Fibroblast of lung (primary cell): ENCODE measurements at regions not wholly inside any gene's neighbourhood (a gene's known extent, or its start where the extent isn't known, plus 50 kb on each side); places are given as distances from the start of the nearest gene placed in this dataset.

Experiments
- CTCF ChIP-seq, 2 donors: IDR thresholded peaks in 1 of 2; conservative IDR thresholded peaks in 1 of 2; 1 replicate in 1 of 2; 2 replicates in 1 of 2; pipeline ENCODE4 v1.5.1; 2011 to 2012; ENCODE audit warnings: low read length in 2 of 2, control low read depth in 1 of 2, inconsistent platforms in 1 of 2, low read depth in 1 of 2, mild to moderate bottlenecking in 1 of 2
- EZH2 ChIP-seq: IDR thresholded peaks from 2 replicates; pipeline ENCODE4 v1.5.1; 2012; ENCODE audit warnings: low read length, control low read depth, mild to moderate bottlenecking; ENCODE audit errors: missing control alignments

GRCh38 chr10:10897400-10897799 lies 120.3 kb upstream of the CELF2 start:
- no peak for TF ChIP-seq CTCF (conservative IDR thresholded peaks at IDR 0.05 in 1 of 2, IDR thresholded peaks at IDR 0.05 in 1 of 2; ENCODE audit: low read depth in 1 of 2, low read length in 2 of 2)
- TF ChIP-seq EZH2: no peak
